ENCODE measurements at regions not wholly inside any gene's neighbourhood (a gene's known extent, or its start where the extent isn't known, plus 50 kb on each side); places are given as distances from the start of the nearest gene placed in this dataset.
"Not testable (repeated sequence)": the region's sequence is repeated elsewhere in the genome, so short reads cannot be mapped to it uniquely, and the experiment has no call there.

GRCh38 chr9:138200481-138201142 lies 323.0 kb downstream of the CACNA1B start:
- not testable (repeated sequence) for TF ChIP-seq CTCF (IDR thresholded peaks at IDR 0.05); EP300 (IDR thresholded peaks at IDR 0.05); POLR2AphosphoS5 (IDR thresholded peaks at IDR 0.05); POLR2A (IDR thresholded peaks at IDR 0.05; ENCODE audit: low read depth)

All from esophagus muscularis mucosa (tissue), 4 donors.